Esophagus muscularis mucosa (tissue), 4 donors: ENCODE measurements at regions not wholly inside any gene's neighbourhood (a gene's known extent, or its start where the extent isn't known, plus 50 kb on each side); places are given as distances from the start of the nearest gene placed in this dataset.
"Not testable (repeated sequence)": the region's sequence is repeated elsewhere in the genome, so short reads cannot be mapped to it uniquely, and the experiment has no call there.

Experiments
- DNase-seq: peaks from one replicate; pipeline ENCODE4 v3.0.0-alpha.2; 2017; ENCODE audit errors: extremely low spot score
- H3K27ac ChIP-seq, 4 donors: fragments of 200-600 bp; sonication (generic); replicated peaks in 1 of 4; 1 replicate in 3 of 4; 2 replicates in 1 of 4; pipeline ENCODE4 v1.5.1; 2016 to 2019; ENCODE audit warnings: mild to moderate bottlenecking in 1 of 4
- H3K27me3 ChIP-seq, 4 donors: fragments of 200-600 bp; sonication (generic); one replicate each; pipeline versions ENCODE4 v1.5.1 to v1.6.0; 2016 to 2019
- H3K36me3 ChIP-seq, 4 donors: fragments of 200-600 bp; sonication (generic); one replicate each; pipeline ENCODE4 v1.5.1; 2016 to 2019
- H3K4me1 ChIP-seq, 4 donors: fragments of 200-600 bp; sonication (generic); one replicate each; pipeline ENCODE4 v1.5.1; 2016 to 2019
- H3K4me3 ChIP-seq, 4 donors: fragments of 200-600 bp; sonication (generic); 1 replicate in 2 of 4; 2 replicates in 2 of 4; pipeline ENCODE4 v1.5.1; 2016 to 2019; ENCODE audit warnings: mild to moderate bottlenecking in 4 of 4, moderate library complexity in 1 of 4
- H3K9me3 ChIP-seq, 4 donors: fragments of 200-600 bp; sonication (generic); 1 replicate in 3 of 4; 2 replicates in 1 of 4; pipeline ENCODE4 v1.5.1; 2016 to 2019
- EP300 ChIP-seq: sonication (generic); formaldehyde crosslinking; IDR thresholded peaks from one replicate; pipeline ENCODE4 v1.6.1; 2017; ENCODE audit warnings: antibody characterized with exemption
- POLR2A ChIP-seq: fragments of 450-650 bp; IDR thresholded peaks from one replicate; pipeline ENCODE4 v1.6.1; 2017; ENCODE audit warnings: antibody characterized with exemption, moderate library complexity, mild to moderate bottlenecking, low read depth
- POLR2AphosphoS5 ChIP-seq, 2 donors: sonication (generic); formaldehyde crosslinking; IDR thresholded peaks; one replicate each; pipeline ENCODE4 v1.6.1; 2017; ENCODE audit warnings: antibody characterized with exemption in 2 of 2
- WGBS: methylation state at CpG from one replicate; pipeline ENCODE4 v1.1.5; 2018; 5-methylcytosine and 5-hydroxymethylcytosine counted together
- intact Hi-C: fragments of 100-400 bp; cut with DNase I; formaldehyde crosslinking; loops from one replicate; pipeline ENCODE4 v1.15.1; 2023
- TF ChIP-seq, protein P1 (sequence below), 3 experiments: fragments of 200-600 bp in 2 of 3; fragments of 450-650 bp in 1 of 3; sonication (generic) in 2 of 3; IDR thresholded peaks; one replicate each; pipeline ENCODE4 v1.5.1; 2017 to 2019; ENCODE audit warnings: antibody characterized with exemption in 3 of 3, mild to moderate bottlenecking in 2 of 3, moderate library complexity in 1 of 3

DNA sequence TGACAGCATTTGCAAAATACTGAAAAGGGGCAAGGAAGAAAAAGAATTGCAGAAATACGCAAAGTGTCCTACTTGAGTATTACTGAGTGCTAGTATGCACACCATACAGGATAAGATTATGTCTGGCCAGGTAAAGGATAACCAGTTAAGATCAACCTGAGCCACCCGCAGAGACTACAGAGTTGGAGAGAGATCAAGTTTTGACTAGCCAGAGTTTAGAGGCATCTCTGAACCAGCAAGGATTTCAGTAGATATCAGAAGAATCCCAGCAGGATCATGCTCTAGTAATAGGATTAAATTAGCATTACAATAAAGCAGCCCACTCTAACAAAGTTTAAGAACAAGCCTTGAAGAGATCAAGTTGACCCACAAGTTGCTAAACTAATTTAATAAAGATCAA lies 232.7 kb upstream of the HSFY2 start:
- H3K27me3 ChIP-seq, result no peaks in the 10 kb centered on the region
- DNase-seq, result no peak
- WGBS, result no CpG with 5 or more reads among the region's 2 CpGs
- no peak overlapping the region for H3K27ac ChIP-seq
- no peak for TF ChIP-seq EP300
- TF ChIP-seq POLR2A, result no peak
- TF ChIP-seq, protein P1, sequence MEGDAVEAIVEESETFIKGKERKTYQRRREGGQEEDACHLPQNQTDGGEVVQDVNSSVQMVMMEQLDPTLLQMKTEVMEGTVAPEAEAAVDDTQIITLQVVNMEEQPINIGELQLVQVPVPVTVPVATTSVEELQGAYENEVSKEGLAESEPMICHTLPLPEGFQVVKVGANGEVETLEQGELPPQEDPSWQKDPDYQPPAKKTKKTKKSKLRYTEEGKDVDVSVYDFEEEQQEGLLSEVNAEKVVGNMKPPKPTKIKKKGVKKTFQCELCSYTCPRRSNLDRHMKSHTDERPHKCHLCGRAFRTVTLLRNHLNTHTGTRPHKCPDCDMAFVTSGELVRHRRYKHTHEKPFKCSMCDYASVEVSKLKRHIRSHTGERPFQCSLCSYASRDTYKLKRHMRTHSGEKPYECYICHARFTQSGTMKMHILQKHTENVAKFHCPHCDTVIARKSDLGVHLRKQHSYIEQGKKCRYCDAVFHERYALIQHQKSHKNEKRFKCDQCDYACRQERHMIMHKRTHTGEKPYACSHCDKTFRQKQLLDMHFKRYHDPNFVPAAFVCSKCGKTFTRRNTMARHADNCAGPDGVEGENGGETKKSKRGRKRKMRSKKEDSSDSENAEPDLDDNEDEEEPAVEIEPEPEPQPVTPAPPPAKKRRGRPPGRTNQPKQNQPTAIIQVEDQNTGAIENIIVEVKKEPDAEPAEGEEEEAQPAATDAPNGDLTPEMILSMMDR (IDR thresholded peaks at IDR 0.05), result no peak
- TF ChIP-seq POLR2AphosphoS5 (IDR thresholded peaks at IDR 0.05), result no peak
- intact Hi-C loops, result no loop called here
- no peaks in the 10 kb centered on the region for H3K36me3 ChIP-seq
- H3K9me3 ChIP-seq, result no peaks in the 10 kb centered on the region
- no peak overlapping the region for H3K4me3 ChIP-seq
- H3K4me1 ChIP-seq, result no peaks in the 10 kb centered on the region

DNA sequence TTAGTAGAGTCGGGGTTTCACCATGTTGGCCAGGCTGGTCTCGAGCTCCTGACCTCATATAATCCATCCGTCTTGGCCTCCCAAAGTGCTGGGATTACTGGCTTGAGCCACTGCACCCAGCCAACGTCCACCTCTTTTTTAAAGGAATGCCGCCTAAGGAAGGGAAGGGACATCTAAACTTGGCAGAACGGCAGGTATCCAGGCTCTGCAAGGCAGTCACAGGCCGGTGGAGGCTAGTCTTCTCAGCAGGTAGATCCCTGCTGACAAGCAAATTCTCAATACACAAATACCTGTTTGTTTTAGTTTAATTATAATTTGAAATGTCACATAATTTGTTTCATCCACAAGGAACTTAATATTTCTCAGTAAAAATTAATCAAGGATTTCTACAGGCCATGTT lies 232.0 kb upstream of the HSFY2 start:
- H3K36me3 ChIP-seq, result no peaks in the 10 kb centered on the region
- DNase-seq, result no peak
- H3K9me3 ChIP-seq, result no peaks in the 10 kb centered on the region
- intact Hi-C loops, result no loop called here
- no peak overlapping the region for H3K4me3 ChIP-seq
- no CpG with 5 or more reads among the region's 7 CpGs for WGBS
- H3K27ac ChIP-seq, result no peak overlapping the region
- no peaks in the 10 kb centered on the region for H3K4me1 ChIP-seq
- TF ChIP-seq EP300 (no peak), POLR2A (no peak), POLR2AphosphoS5 (IDR thresholded peaks at IDR 0.05) (no peak)
- TF ChIP-seq, protein P1 (IDR thresholded peaks at IDR 0.05), result no peak
- H3K27me3 ChIP-seq, result no peaks in the 10 kb centered on the region

DNA sequence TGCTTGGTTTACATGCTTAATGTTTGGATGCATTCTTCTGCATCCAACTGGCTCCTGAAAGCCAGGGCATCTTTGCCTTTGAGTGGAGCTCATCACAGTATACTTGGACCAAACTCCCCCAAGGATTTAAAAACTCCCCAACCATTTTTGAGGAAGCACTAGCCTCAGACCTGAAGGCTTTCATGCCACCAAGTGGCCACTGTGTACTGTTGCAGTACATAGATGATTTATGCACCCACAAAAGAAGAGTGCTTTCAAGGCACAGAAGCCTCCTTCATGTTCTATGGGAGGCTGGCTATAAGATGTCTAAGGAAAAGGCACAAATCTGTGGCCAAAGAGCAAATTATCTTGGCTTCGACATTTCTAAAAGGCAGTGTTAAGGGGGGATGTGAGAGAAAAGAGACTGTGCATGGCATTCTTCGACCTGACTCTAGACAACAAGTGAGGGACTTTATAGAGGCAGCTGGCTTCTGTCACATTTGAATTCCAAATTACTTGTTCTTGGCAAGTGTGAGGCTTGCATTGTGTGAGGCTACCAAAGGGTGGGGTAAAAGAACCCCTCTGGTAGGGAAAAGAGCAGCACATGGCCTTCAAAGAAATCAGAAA lies 224.2 kb upstream of the HSFY2 start:
- no peaks in the 10 kb centered on the region for H3K27me3 ChIP-seq
- WGBS, result no CpG with 5 or more reads among the region's 2 CpGs

DNA sequence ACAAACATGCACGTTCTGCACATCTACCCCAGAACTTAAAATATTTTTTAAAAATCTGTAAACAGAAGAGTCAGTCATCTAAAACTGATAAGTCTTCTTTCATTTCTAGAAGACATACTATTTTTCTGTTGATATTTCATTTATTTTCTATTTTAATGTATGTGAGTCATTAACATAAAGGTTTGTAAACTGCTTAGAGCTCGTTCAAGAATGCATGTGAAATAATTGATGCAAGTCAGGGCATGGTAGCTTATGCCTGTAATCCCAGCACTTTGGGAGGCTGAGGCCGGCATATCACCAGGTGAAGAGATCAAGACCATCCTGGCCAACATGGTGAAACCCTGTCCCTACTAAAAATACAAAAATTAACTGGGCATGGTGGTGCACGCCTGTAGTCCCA lies 219.9 kb upstream of the HSFY2 start:
- Histone ChIP-seq H3K27ac (no peak overlapping the region), H3K4me1 (no peaks in the 10 kb centered on the region), H3K9me3 (no peaks in the 10 kb centered on the region), H3K36me3 (no peaks in the 10 kb centered on the region), H3K27me3 (no peaks in the 10 kb centered on the region), H3K4me3 (no peak overlapping the region)
- TF ChIP-seq POLR2AphosphoS5 (IDR thresholded peaks at IDR 0.05), result no peak
- no peak for TF ChIP-seq EP300
- TF ChIP-seq, protein P1 (IDR thresholded peaks at IDR 0.05), result no peak
- TF ChIP-seq POLR2A, result no peak
- intact Hi-C loops, result no loop called here
- no peak for DNase-seq
- WGBS, result no CpG with 5 or more reads among the region's 4 CpGs

More for the DNA sequence above, 224.2 kb upstream of the HSFY2 start:
- Histone ChIP-seq H3K4me1 (no peaks in the 10 kb centered on the region), H3K27ac (no peak overlapping the region), H3K36me3 (no peaks in the 10 kb centered on the region), H3K9me3 (no peaks in the 10 kb centered on the region), H3K4me3 (no peak overlapping the region)
- intact Hi-C loops, result no loop called here
- no peak for DNase-seq
- TF ChIP-seq POLR2A (no peak), POLR2AphosphoS5 (IDR thresholded peaks at IDR 0.05) (no peak), EP300 (no peak)
- TF ChIP-seq, protein P1 (IDR thresholded peaks at IDR 0.05), result no peak

DNA sequence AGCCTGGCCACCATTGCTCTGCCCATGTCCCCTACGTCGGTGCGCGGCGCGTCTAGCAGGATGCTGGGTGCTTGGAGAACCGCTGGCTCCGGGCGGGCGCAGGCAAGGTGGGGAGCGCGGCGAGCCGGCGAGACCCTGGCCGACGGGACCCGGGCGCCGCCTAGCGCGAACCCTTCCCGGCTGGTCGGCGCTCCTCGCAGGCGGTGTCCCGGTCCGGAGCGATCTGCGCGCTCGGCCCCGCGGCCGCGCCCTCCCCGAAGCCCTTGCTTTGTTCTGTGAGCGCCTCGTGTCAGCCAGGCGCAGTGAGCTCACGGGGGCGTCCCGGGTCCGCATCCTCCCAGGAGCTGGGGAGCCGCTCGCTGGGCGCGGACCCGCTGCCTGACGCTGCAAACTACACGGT lies 219.1 kb upstream of the HSFY2 start:
- DNase-seq, H3K36me3 ChIP-seq, H3K9me3 ChIP-seq, intact Hi-C loops, H3K27me3 ChIP-seq, H3K27ac ChIP-seq, H3K4me1 ChIP-seq: not testable (repeated sequence)
- H3K4me3 ChIP-seq, result peak overlapping the region in 2 of 4 donors; percentile 20 to 25
- WGBS, result no CpG with 5 or more reads among the region's 52 CpGs
